GM21619 (cell line): ENCODE measurements at regions not wholly inside any gene's neighbourhood (a gene's known extent, or its start where the extent isn't known, plus 50 kb on each side); places are given as distances from the start of the nearest gene placed in this dataset.

Experiments used
- ATAC-seq: cut with Tn5 transposase; IDR thresholded peaks from one replicate; pipeline ENCODE4 v1.9.1; 2021; ENCODE audit not compliant: unreplicated experiment

GRCh38 chr16:73179705-73180331 is 131.9 kb upstream of the ZFHX3 start:
- no peak for ATAC-seq

GRCh38 chr16:73177729-73178295 is 129.9 kb upstream of the ZFHX3 start:
- ATAC-seq, result no peak

GRCh38 chr16:73176577-73177013 is 128.7 kb upstream of the ZFHX3 start:
- no peak for ATAC-seq

GRCh38 chr16:73172973-73173709 is 125.2 kb upstream of the ZFHX3 start:
- ATAC-seq, result no peak

- ATAC-seq, result no peak
Observed at GRCh38 chr16:73172241-73172972, 124.5 kb upstream of the ZFHX3 start.

GRCh38 chr16:73171901-73172240 is 123.9 kb upstream of the ZFHX3 start:
- ATAC-seq, result no peak

- ATAC-seq, result no peak
Observed at GRCh38 chr16:73171380-73171779, 123.5 kb upstream of the ZFHX3 start.

GRCh38 chr16:73170612-73171038 is 122.7 kb upstream of the ZFHX3 start:
- no peak for ATAC-seq

GRCh38 chr16:73166947-73167550 is 119.1 kb upstream of the ZFHX3 start:
- ATAC-seq, result no peak

- no peak for ATAC-seq
Observed at GRCh38 chr16:73166441-73166851, 118.5 kb upstream of the ZFHX3 start.

- ATAC-seq, result no peak
Observed at GRCh38 chr16:73163238-73163815, 115.4 kb upstream of the ZFHX3 start.

GRCh38 chr16:73161977-73162376 is 114.0 kb upstream of the ZFHX3 start:
- ATAC-seq, result no peak

- no peak for ATAC-seq
Observed at GRCh38 chr16:73159296-73159695, 111.4 kb upstream of the ZFHX3 start.

GRCh38 chr16:73157861-73158260 is 109.9 kb upstream of the ZFHX3 start:
- no peak for ATAC-seq

- ATAC-seq, result no peak
Observed at GRCh38 chr16:73154063-73154870, 106.3 kb upstream of the ZFHX3 start.

- ATAC-seq, result no peak
Observed at GRCh38 chr16:73152386-73153125, 104.6 kb upstream of the ZFHX3 start.

- no peak for ATAC-seq
Observed at GRCh38 chr16:73151941-73152340, 104.0 kb upstream of the ZFHX3 start.

GRCh38 chr16:73151225-73151624 is 103.3 kb upstream of the ZFHX3 start:
- no peak for ATAC-seq

- ATAC-seq, result no peak
Observed at GRCh38 chr16:73150786-73151185, 102.9 kb upstream of the ZFHX3 start.
